T1000 (cell line): ENCODE measurements at regions not wholly inside any gene's neighbourhood (a gene's known extent, or its start where the extent isn't known, plus 50 kb on each side); places are given as distances from the start of the nearest gene placed in this dataset.

Experiments used
- DNase-seq: peaks from one replicate; lab custom pipeline; 2025; ENCODE audit warnings: mixed read lengths; lab: John Stamatoyannopoulos, UW

- DNase-seq, result no peak
These were observed 104.7 kb upstream of the ISL1 start for GRCh38 chr5:51278539-51278938.

DNA sequence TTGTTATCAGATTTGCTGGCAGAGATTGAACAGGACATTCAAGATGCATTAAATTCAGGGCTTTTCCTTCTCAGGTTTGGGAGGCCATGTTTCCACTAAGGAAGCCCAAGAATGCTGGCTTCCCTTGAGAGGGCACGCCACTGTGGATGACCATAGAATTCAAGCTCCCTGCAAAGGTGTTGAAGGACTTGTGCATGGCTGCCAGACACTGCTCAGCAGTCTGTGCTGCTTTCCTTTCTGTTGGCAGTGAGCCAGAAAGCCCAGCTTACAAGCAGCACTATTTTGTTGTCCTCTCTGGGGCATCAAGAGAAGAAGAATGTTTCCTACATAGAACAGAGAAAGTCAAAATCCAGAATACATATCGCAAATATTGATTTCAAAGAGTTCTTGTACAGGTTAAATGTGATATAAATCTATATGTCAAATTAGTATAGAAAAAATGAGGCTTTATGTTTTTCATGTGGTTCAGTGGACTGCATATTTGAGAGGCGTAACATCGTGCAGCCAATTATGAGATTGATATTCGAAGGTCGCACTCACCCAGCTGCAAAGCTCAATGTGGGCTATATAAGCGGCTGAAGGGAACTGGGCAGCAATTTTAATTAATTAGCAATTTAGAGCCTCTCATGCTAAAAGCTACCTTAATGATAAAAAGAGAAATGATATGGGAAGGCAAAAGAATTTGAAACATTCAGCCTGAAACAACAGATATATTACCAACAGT is 103.1 kb upstream of the ISL1 start:
- DNase-seq, result no peak

DNA sequence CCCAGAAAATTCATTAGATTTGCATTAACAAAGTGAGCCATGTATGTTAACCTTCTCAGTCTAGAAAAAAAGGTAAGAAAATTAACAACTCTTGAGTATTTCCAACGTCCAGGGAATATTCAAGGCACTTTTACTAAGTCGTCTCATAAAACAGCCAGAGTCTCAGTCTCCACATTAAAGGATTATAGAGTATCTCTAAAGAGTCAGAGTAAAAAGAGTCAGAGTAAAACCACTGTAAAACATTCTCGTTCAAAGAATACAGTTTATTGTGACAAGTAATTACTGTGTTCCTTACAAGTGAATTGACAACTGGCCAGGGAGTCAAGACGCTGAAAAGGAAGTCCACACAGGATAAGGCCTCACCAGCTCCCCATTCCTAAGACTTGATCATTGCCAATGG is 97.2 kb upstream of the ISL1 start:
- no peak for DNase-seq

GRCh38 chr5:51302343-51302742 is 80.9 kb upstream of the ISL1 start:
- no peak for DNase-seq

DNA sequence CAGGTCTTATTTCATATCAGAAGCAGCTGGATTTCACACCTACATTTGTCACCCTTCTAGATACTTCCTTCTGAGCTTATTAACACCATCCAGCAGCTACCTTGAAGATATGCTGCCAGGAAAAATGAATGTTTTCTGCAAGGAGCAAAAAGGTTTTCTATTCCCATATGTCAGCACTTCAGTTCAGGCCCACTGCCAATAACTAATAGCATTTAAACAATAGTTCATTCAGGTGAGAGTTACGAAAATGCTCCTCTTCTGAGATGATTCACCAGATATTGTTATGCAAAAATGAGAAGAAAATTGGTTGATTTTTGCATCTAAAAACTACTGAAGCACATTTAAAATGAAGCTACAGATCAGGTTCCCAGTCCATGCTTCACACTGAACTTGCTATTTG is 56.4 kb upstream of the ISL1 start:
- no peak for DNase-seq
